HepG2 (cell line): ENCODE measurements at regions not wholly inside any gene's neighbourhood (a gene's known extent, or its start where the extent isn't known, plus 50 kb on each side); places are given as distances from the start of the nearest gene placed in this dataset.
A peak's percentile ranks its signal among the peaks of the same experiment; 100 is the strongest.

Experiments used
- ATAC-seq: fragments of 200-7000 bp; cut with Tn5 transposase; 3 replicates; pipeline ENCODE4 v1.9.1; 2020; ENCODE audit warnings: mild to moderate bottlenecking, moderate library complexity
- BruUV-seq: library from RNA; stranded (reverse); fragments of 400-500 nt; replicated peaks from 2 replicates; lab custom pipeline; 2021; lab: Mats Ljungman, UMichigan
- CTCF ChIA-PET: fragments of 300-600 bp; formaldehyde crosslinking; extraction: SDS; loops from one replicate; lab custom pipeline; 2021; ENCODE audit warnings: low total read pairs, inconsistent platforms, low intra/inter-chr PET ratio; lab: Yijun Ruan, JAX
- POLR2A ChIA-PET: fragments of 350-600 bp; sonication (Branson Sonifier 250); formaldehyde crosslinking; loops from one replicate; lab custom pipeline; 2020; ENCODE audit warnings: antibody characterized with exemption, inconsistent platforms; lab: Yijun Ruan, JAX
- DNase-seq: peaks from one replicate; pipeline ENCODE4 v3.0.0-alpha.2; 2015; ENCODE audit warnings: low spot score
- FAIRE-seq: peaks from 3 replicates; lab custom pipeline; 2011; peaks lifted over from hg19 to GRCh38; lab: Jason Lieb, UNC
- H2AFZ ChIP-seq: one replicate; pipeline ENCODE4 v1.6.1; 2011; ENCODE audit warnings: low read length, inconsistent platforms
- H3K27ac ChIP-seq: fragments of 300-600 bp; 3 replicates; pipeline ENCODE4 v1.8.0; 2011; ENCODE audit warnings: mixed run types, mild to moderate bottlenecking, mixed read lengths, low read length, inconsistent platforms; ENCODE audit not compliant: insufficient read depth; ENCODE audit errors: extremely low read length
- H3K27me3 ChIP-seq, 2 experiments: fragments of 200-600 bp in 1 of 2; 2 replicates in 1 of 2; 3 replicates in 1 of 2; pipeline versions ENCODE4 v1.6.0 to v1.8.0; 2011; ENCODE audit warnings: low read length in 2 of 2, mild to moderate bottlenecking in 2 of 2, moderate library complexity in 2 of 2, inconsistent platforms in 1 of 2; ENCODE audit not compliant: insufficient read depth in 2 of 2, control insufficient read depth in 1 of 2
- H3K36me3 ChIP-seq, 2 experiments: fragments of 200-600 bp in 1 of 2; replicated peaks in 1 of 2; 2 replicates in 1 of 2; 3 replicates in 1 of 2; pipeline versions ENCODE4 v1.5.1 to v1.8.0; 2011; ENCODE audit warnings: low read length in 2 of 2, inconsistent platforms in 1 of 2; ENCODE audit not compliant: insufficient read depth in 2 of 2, control insufficient read depth in 1 of 2
- H3K4me1 ChIP-seq: 2 replicates; pipeline ENCODE4 v1.5.1; 2012; ENCODE audit warnings: low read length, inconsistent platforms; ENCODE audit not compliant: insufficient read depth
- H3K4me2 ChIP-seq: 2 replicates; pipeline ENCODE4 v1.6.0; 2011; ENCODE audit warnings: low read depth, low read length, inconsistent platforms
- H3K4me3 ChIP-seq, 3 experiments: fragments of 200-600 bp in 1 of 3; sonication (generic), shearing (Covaris generic) in 1 of 3; replicated peaks in 1 of 3; 2 replicates each; pipeline ENCODE4 v1.5.1; 2011 to 2016; ENCODE audit warnings: low read length in 3 of 3, inconsistent platforms in 2 of 3, low read depth in 2 of 3, mild to moderate bottlenecking in 2 of 3, control low read depth in 1 of 3, mixed read lengths in 1 of 3; ENCODE audit not compliant: insufficient read depth in 1 of 3
- H3K79me2 ChIP-seq: one replicate; pipeline ENCODE4 v1.6.1; 2011; ENCODE audit warnings: low read length, inconsistent platforms; ENCODE audit not compliant: insufficient read depth
- H3K9ac ChIP-seq: 2 replicates; pipeline ENCODE4 v1.6.0; 2011; ENCODE audit warnings: mild to moderate bottlenecking, low read depth, low read length, inconsistent platforms; ENCODE audit not compliant: insufficient read depth
- H3K9me3 ChIP-seq: 2 replicates; pipeline ENCODE4 v1.5.1; 2012; ENCODE audit warnings: mild to moderate bottlenecking, low read length
- H4K20me1 ChIP-seq: 2 replicates; pipeline ENCODE4 v1.6.0; 2011; ENCODE audit warnings: inconsistent platforms, mild to moderate bottlenecking, low read length, moderate library complexity; ENCODE audit not compliant: insufficient read depth
- CREB1 ChIP-seq, 2 experiments: fragments of 450-650 bp in 1 of 2; IDR thresholded peaks; 2 replicates each; pipeline ENCODE4 v1.6.1; 2016 to 2017; ENCODE audit warnings: control low read depth in 1 of 2, mild to moderate bottlenecking in 1 of 2, missing compliant biosample characterization in 1 of 2, missing genetic modification characterization in 1 of 2
- CTCF ChIP-seq: sonication (generic); formaldehyde crosslinking; IDR thresholded peaks from 2 replicates; pipeline ENCODE4 v1.5.0; 2020; ENCODE audit warnings: mild to moderate bottlenecking, missing genetic modification reagents, moderate library complexity
- EHMT2 ChIP-seq: fragments of 200-600 bp; sonication (generic); IDR thresholded peaks from 2 replicates; pipeline ENCODE4 v1.7.0; 2017; ENCODE audit warnings: antibody characterized with exemption, low read depth, low read length, borderline replicate concordance
- FOSL2 ChIP-seq: sonication (generic); formaldehyde crosslinking; IDR thresholded peaks from 2 replicates; pipeline ENCODE4 v1.4.0; 2020; ENCODE audit warnings: missing genetic modification reagents
- HMG20B ChIP-seq: conservative IDR thresholded peaks from 2 replicates; pipeline ENCODE4 v1.6.1; 2016; ENCODE audit warnings: missing genetic modification reagents, missing compliant biosample characterization
- HNF4A ChIP-seq: sonication (generic); formaldehyde crosslinking; IDR thresholded peaks from 2 replicates; pipeline ENCODE4 v1.4.0; 2020; ENCODE audit warnings: missing genetic modification reagents
- HOXA7 ChIP-seq: sonication (generic); formaldehyde crosslinking; IDR thresholded peaks from 2 replicates; pipeline ENCODE4 v1.8.1; 2022; ENCODE audit warnings: mild to moderate bottlenecking, missing genetic modification reagents, moderate library complexity
- KLF6 ChIP-seq: IDR thresholded peaks from 2 replicates; pipeline ENCODE4 v1.8.0; 2016; ENCODE audit warnings: missing biosample characterization, missing genetic modification reagents
- MAFG ChIP-seq: sonication (generic); formaldehyde crosslinking; IDR thresholded peaks from 2 replicates; pipeline ENCODE4 v1.5.1; 2020; ENCODE audit warnings: mild to moderate bottlenecking, missing genetic modification reagents
- MXI1 ChIP-seq: IDR thresholded peaks from 3 replicates; pipeline ENCODE4 v1.6.1; 2012; ENCODE audit warnings: low read depth, low read length, inconsistent platforms, borderline replicate concordance
- NFIB ChIP-seq: sonication (generic); formaldehyde crosslinking; IDR thresholded peaks from 2 replicates; pipeline ENCODE4 v1.9.0; 2021; ENCODE audit warnings: missing genetic modification reagents, mild to moderate bottlenecking, borderline replicate concordance
- PBX2 ChIP-seq: IDR thresholded peaks from 2 replicates; pipeline ENCODE4 v1.6.1; 2016; ENCODE audit warnings: control low read depth
- RCOR2 ChIP-seq: IDR thresholded peaks from 2 replicates; pipeline ENCODE4 v1.6.1; 2016; ENCODE audit warnings: missing biosample characterization, missing genetic modification reagents
- ZNF354B ChIP-seq: sonication (generic); formaldehyde crosslinking; IDR thresholded peaks from 2 replicates; pipeline ENCODE4 v1.8.0; 2022; ENCODE audit warnings: mild to moderate bottlenecking, missing genetic modification reagents
- ZNF44 ChIP-seq: sonication (generic); formaldehyde crosslinking; IDR thresholded peaks from 2 replicates; pipeline ENCODE4 v1.5.1; 2020; ENCODE audit warnings: mild to moderate bottlenecking, missing genetic modification reagents
- ZNF567 ChIP-seq: sonication (generic); formaldehyde crosslinking; IDR thresholded peaks from 2 replicates; pipeline ENCODE4 v1.8.1; 2023; ENCODE audit warnings: mild to moderate bottlenecking, missing genetic modification reagents, borderline replicate concordance
- ZNF607 ChIP-seq: sonication (generic); formaldehyde crosslinking; IDR thresholded peaks from 2 replicates; pipeline ENCODE4 v1.5.1; 2020; ENCODE audit warnings: missing genetic modification reagents, mild to moderate bottlenecking, borderline replicate concordance
- ZNF720 ChIP-seq: sonication (generic); formaldehyde crosslinking; IDR thresholded peaks from 2 replicates; pipeline ENCODE4 v1.4.0; 2020; ENCODE audit warnings: missing genetic modification reagents
- in situ Hi-C: cut with HindIII; loops from 2 replicates; pipeline ENCODE4 v1.10.0; 2017; ENCODE audit warnings: low pct_unique_long_range_greater_than_20kb; ENCODE audit not compliant: extremely low pct_ligation_motif_present
- intact Hi-C: fragments of 100-400 bp; cut with micrococcal nuclease; formaldehyde crosslinking; loops from one replicate; pipeline ENCODE4 v1.10.0; 2022; ENCODE audit not compliant: unreplicated experiment

- TF ChIP-seq ZNF44 (CRISPR knock-in tag) (no peak), MAFG (CRISPR knock-in tag) (no peak), FOSL2 (CRISPR knock-in tag) (peak; percentile 59), CREB1 (IDR thresholded peaks at IDR 0.05) (no peak), CREB1 (CRISPR knock-in tag; IDR thresholded peaks at IDR 0.05) (no peak), HOXA7 (no peak), CTCF (CRISPR knock-in tag) (no peak), RCOR2 (0 out of 2 replicates have a peak, but pooled peaks have one; percentile 34), HMG20B (CRISPR knock-in tag) (no peak), ZNF354B (CRISPR knock-in tag) (no peak), ZNF720 (no peak), KLF6 (CRISPR knock-in tag) (no peak), PBX2 (CRISPR knock-in tag) (no peak)
These were observed 95.6 kb upstream of the SLC38A2 start (continued) for GRCh38 chr12:46468160-46468559.

- Histone ChIP-seq H3K9ac (no peak overlapping the region), H3K79me2 (no peaks in the 10 kb centered on the region), H3K4me3 (no peak overlapping the region), H3K27ac (no peak overlapping the region), H3K36me3 (no peaks in the 10 kb centered on the region), H3K4me2 (no peak overlapping the region), H3K4me1 (peaks cover 57% of the 10 kb centered on the region), H4K20me1 (no peaks in the 10 kb centered on the region), H3K9me3 (no peaks in the 10 kb centered on the region), H3K27me3 (no peaks in the 10 kb centered on the region), H2AFZ (no peak overlapping the region)
- ChIA-PET CTCF (no interaction called here), POLR2A (no interaction called here)
- FAIRE-seq (no peak), ATAC-seq (no peak), DNase-seq (peak; percentile 28)
- intact Hi-C loops (no loop called here), in situ Hi-C loops (no loop called here)
- no TSS peak for BruUV-seq
- TF ChIP-seq HNF4A (0 out of 2 replicates have a peak, but pooled peaks have one; percentile 4), ZNF567 (CRISPR knock-in tag) (no peak), MXI1 (no peak), ZNF607 (CRISPR knock-in tag) (no peak), EHMT2 (0 out of 2 replicates have a peak, but pooled peaks have one; percentile 5), NFIB (CRISPR knock-in tag) (no peak)
These were observed 92.7 kb upstream of the SLC38A2 start for GRCh38 chr12:46465307-46465706.
